ENCODE measurements at regions not wholly inside any gene's neighbourhood (a gene's known extent, or its start where the extent isn't known, plus 50 kb on each side); places are given as distances from the start of the nearest gene placed in this dataset.
"Not testable (repeated sequence)": the region's sequence is repeated elsewhere in the genome, so short reads cannot be mapped to it uniquely, and the experiment has no call there.

DNA sequence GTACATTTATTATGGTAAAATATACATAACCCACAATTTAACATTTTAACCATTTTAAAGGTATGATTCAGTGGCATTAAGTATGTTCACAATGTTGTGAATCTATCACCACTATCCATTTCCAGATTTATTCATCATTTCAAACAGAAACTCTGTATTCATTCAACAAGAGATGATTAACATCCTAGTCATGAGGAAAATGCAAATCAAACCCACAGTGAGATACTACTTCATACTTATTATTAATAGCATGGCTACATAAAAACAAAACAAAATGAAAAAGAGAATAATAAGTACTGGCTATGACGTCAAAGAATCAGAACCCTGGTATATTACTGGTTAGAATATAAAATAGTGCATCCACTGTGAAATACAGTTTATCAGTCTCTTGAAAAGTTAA is 386.6 kb upstream of the POM121L12 start:
- no peak for DNase-seq (ENCODE audit: low spot score)
- in situ Hi-C loops (cut with HindIII; ENCODE audit: low sequenced_read_pairs): no loop called here

GRCh38 chr7:52647046-52647445 is 388.4 kb upstream of the POM121L12 start:
- no peak for DNase-seq (ENCODE audit: low spot score)
- in situ Hi-C loops (cut with HindIII; ENCODE audit: low sequenced_read_pairs): no loop called here

GRCh38 chr7:52639981-52640380 is 395.5 kb upstream of the POM121L12 start:
- in situ Hi-C loops (cut with HindIII; ENCODE audit: low sequenced_read_pairs): no loop called here

DNA sequence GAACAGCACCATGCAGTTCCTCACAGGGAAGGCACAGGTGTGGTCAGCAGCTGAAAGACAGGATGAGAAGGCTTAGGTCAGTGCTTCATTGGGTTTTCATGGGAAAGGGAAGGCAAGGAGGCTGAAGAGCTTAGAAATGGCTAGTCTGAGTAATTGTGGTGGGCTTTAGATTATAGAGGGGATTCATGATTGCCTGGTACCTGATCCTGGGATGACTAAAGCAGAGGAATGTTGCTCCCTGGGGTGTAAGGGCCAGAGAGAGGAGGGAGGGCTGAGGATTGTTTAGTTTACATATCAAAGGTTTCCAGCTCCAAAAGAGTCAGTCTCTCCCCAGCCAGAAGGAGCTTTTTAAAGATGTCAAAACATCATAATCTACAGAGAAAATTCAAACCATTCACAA is 396.3 kb upstream of the POM121L12 start:
- no peak for DNase-seq (ENCODE audit: low spot score)
- in situ Hi-C loops (cut with HindIII; ENCODE audit: low sequenced_read_pairs): no loop called here

More at GRCh38 chr7:52639981-52640380, 395.5 kb upstream of the POM121L12 start:
- no peak for DNase-seq (ENCODE audit: low spot score)

DNA sequence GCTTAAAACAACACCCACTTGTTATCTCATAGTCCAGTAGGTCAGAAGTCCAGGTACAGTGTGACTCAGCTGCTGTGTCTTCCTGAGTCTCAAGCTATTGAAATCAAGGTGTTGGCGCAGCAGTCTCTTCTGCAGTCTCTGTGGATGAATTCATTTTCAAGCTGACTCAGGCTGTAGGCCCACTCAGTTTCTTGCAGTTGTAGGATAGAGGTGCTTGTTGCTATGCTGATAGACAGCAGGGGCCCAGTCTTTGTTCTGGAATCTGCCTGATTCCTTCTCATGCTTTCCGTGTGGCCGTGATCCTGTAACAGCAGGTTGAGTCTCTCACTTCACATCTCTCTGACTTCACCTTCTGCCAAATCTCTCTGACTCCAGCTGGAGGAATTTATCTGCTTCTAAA is 400.4 kb upstream of the POM121L12 start:
- no peak for DNase-seq (ENCODE audit: low spot score)

DNA sequence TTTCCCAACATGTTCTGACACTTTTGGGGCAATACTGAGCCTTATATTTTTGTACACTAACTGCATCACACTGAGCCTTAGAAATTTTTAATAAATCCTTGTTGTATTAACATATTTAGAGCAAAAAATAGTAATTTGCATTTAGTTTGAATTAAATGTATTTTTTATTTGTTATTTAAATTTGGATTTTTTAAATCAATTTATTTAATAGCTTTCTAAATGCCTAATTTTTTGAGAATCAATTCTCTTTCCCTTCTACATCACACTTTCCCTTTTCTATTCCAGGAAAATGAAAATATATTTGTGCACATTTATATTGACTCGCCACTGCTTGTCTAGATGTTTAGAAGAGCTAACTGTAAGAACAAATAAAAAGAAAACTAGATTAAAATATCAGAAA is 414.6 kb upstream of the POM121L12 start:
- no peak for DNase-seq (ENCODE audit: low spot score)
- in situ Hi-C loops (cut with HindIII; ENCODE audit: low sequenced_read_pairs): no loop called here

More for the DNA sequence above, 400.4 kb upstream of the POM121L12 start:
- in situ Hi-C loops (cut with HindIII; ENCODE audit: low sequenced_read_pairs): no loop called here

- in situ Hi-C loops (cut with HindIII; ENCODE audit: low sequenced_read_pairs): no loop called here
Measured at GRCh38 chr7:52616552-52616951, 418.9 kb upstream of the POM121L12 start.

DNA sequence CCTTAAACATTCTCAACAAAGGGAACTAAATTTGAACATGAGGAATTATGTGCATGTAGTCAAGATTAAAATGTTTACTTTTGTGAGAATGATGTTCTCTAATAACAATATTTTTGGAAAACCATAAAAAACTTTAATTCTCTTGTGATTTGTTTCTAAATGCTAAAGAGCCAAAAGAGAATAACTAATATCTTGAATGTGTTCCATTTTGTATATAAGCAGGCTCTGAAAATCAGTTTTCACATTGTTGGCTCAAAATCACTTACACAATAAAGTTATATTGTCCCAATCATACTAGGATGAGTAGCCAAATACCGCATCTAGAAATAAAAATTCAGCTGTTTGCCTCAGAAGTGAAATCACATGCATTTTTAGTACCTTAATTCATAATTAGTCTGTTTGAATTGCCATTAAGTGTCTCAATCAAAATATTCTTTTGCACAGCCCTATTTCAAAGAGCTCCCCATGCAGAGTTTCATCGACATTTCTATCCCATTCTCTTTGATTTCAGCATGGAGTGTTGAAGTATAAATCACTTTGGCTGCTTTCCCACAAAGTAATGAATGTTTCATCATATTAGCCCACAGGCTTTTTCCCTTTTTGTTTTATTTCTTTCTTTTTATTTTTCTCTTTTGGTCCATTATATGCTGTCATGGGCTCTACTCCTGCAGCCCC is 420.3 kb upstream of the POM121L12 start:
- in situ Hi-C loops (cut with HindIII; ENCODE audit: low sequenced_read_pairs): no loop called here
- no peak for DNase-seq (ENCODE audit: low spot score)

More at GRCh38 chr7:52616552-52616951, 418.9 kb upstream of the POM121L12 start:
- DNase-seq (ENCODE audit: low spot score): no peak

DNA sequence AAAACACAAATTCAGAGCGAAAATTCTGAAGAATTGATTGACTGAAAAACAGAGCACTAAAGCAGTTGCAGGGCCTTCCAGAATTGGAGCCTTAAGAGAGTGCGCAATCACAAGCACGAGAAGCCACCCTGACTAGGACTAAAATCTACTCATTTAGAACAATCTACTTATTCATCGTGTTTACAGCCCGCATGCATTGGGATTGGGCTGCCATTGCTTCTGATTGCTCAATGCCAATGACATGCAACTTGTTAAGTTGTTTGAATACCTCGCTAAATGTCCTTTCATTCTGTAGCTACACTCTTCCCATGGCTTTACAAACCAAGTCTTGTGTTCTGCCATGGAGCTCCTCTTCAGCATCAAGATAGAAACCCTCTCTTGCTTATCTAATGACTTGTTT is 425.9 kb upstream of the POM121L12 start:
- DNase-seq (ENCODE audit: low spot score): no peak
- in situ Hi-C loops (cut with HindIII; ENCODE audit: low sequenced_read_pairs): no loop called here

- in situ Hi-C loops (cut with HindIII; ENCODE audit: low sequenced_read_pairs): no loop called here
- DNase-seq (ENCODE audit: low spot score): no peak
Measured at GRCh38 chr7:52592698-52593097, 442.7 kb upstream of the POM121L12 start.

DNA sequence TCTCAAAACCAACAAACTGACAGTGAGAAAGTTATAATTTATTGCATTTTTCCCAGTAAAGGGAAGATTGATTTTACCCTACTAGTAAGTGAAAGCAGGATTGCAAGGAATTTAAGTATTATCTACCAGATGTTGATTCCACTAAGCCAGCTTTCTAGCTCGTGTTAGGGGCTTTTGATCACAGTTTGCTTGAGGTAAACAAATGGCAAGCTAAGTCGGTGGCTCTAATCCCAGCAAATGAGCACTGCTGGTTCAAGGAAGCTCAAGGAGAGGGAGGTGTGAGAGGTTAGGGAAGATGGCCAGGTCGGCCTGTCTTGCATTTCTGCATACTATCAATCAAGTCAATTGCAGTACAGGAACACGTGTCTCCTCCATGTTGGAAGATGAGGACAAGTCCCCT is 448.7 kb upstream of the POM121L12 start:
- in situ Hi-C loops (cut with HindIII; ENCODE audit: low sequenced_read_pairs): no loop called here
- DNase-seq (ENCODE audit: low spot score): no peak

- DNase-seq (ENCODE audit: low spot score): no peak
- in situ Hi-C loops (cut with HindIII; ENCODE audit: low sequenced_read_pairs): no loop called here
Measured at GRCh38 chr7:52584041-52584440, 451.4 kb upstream of the POM121L12 start.

DNA sequence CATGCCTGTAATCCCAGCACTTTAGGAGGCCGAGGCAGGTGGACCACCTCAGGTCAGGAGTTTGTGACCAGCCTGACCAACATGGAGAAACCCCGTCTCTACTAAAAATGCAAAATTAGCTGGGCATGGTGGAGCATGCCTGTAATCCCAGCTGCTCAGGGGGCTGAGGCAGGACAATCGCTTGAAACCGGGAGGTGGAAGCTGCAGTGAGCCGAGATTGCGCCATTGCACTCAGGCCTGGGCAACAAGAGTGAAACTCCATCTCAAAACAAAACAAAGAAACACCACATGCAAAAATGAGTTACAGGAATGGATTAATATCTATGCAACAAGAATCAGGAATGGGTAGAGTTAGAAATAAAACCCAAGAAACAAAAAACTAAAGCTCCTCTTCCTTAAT is 462.3 kb upstream of the POM121L12 start:
- DNase-seq (ENCODE audit: low spot score); in situ Hi-C loops (cut with HindIII; ENCODE audit: low sequenced_read_pairs): not testable (repeated sequence)

DNA sequence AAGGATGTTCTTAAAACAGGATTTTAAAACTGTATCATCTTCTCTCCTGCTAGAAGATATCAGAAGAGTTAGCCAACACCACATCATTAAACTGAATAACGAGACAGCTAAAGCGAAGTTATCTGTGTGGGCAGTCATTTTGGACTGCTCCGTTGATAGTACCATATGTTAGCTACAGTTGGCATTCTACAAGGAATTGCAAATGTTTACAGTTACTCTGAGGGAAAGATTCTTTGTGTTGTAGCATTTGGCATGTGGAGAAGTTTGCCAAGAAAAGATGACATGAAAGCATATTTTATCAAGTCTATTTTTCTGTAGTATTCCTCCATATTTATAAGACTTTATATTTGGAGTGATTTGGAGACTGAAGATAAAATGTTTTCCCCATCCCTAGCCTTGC is 464.4 kb upstream of the POM121L12 start:
- in situ Hi-C loops (cut with HindIII; ENCODE audit: low sequenced_read_pairs): no loop called here
- DNase-seq (ENCODE audit: low spot score): no peak

DNA sequence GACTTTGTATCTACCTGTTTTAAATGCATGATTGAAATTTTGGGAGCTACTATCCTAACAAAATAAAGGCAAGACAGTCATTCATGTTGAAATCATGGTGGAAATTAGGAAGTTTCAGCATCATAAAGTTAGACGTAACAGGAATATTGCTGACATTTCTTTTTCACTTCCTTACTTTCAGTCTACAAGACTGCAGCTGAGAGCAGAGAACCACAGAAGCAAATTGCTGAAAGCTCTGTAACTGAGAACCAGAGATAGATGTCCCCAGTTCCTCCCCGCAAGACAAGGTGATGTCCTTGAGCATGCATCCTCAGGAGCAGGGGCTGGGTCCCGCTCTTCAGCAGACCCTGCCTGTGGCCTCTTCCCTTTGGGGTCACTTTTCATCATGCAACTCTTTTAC is 466.3 kb upstream of the POM121L12 start:
- DNase-seq (ENCODE audit: low spot score): no peak
- in situ Hi-C loops (cut with HindIII; ENCODE audit: low sequenced_read_pairs): no loop called here

- in situ Hi-C loops (cut with HindIII; ENCODE audit: low sequenced_read_pairs): no loop called here
- no peak for DNase-seq (ENCODE audit: low spot score)
Measured at GRCh38 chr7:52565974-52566373, 469.5 kb upstream of the POM121L12 start.

DNA sequence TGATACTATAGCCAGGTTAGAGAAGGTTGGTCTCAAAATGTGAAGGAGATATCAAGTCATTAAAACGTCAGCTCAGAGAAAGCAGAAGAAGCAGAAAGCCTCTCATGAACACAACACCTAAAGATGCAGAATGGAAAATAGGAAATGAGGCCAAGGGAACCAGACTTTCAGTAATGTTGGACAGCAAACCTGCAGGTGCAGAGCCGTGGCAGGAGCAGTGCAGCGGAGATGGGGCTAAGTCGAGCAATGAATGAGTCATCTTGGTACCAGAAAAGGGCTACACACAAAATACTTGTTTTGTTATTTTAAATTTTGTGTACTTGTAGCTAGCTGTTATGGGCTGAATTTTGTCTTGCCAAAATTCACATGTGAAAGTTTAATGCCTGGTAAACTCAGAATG is 479.6 kb upstream of the POM121L12 start:
- DNase-seq (ENCODE audit: low spot score): no peak
- in situ Hi-C loops (cut with HindIII; ENCODE audit: low sequenced_read_pairs): no loop called here

- DNase-seq (ENCODE audit: low spot score): no peak
- in situ Hi-C loops (cut with HindIII; ENCODE audit: low sequenced_read_pairs): no loop called here
Measured at GRCh38 chr7:52547308-52547910, 488.0 kb upstream of the POM121L12 start.

DNA sequence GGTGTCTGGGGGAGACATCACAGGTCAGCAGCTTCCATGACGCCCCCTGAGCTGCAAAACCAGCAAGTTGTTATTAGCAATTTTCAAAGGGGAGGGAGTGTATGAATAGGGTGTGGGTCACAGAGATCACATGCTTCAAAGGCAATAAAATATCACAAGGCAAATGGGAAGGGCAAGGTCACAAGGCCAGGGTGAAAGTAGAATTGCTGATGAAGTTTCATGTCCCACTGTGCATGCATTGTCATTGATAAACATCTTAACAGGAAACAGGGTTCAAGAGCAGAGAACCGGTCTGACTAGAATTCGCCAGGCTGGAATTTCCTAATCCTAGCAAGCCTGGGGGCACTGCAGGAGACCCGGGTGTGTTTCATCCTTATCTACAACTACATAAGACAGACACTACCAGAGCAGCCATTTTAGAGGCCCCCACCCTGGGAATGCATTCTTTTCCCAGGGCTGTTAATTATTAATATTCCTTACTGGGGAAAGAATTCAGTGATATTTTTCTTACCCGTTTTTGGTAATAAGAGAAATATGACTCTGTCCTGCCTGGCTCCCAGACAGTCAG is 494.2 kb upstream of the POM121L12 start:
- in situ Hi-C loops (cut with HindIII; ENCODE audit: low sequenced_read_pairs); DNase-seq (ENCODE audit: low spot score): not testable (repeated sequence)

DNA sequence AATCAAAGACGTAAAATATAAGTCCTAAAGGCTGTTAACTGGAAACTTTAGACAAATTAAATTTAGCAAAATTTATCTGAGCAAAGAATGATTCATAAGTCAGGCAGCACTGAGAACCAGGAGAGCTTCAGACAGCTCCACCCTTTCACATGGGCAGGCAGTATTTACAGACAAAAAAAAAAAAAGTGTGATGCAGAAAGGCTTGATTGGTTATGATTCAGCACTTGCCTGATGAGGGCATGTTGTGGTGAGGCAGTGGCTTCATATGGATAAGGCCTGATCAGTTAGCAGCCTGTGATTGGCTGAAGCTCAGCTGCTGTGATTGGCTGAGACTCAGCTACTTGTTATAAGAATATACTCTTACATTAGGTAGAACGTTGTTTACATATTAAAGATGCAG is 495.4 kb upstream of the POM121L12 start:
- DNase-seq (ENCODE audit: low spot score): no peak
- in situ Hi-C loops (cut with HindIII; ENCODE audit: low sequenced_read_pairs): no loop called here

- in situ Hi-C loops (cut with HindIII; ENCODE audit: low sequenced_read_pairs): no loop called here
- no peak for DNase-seq (ENCODE audit: low spot score)
Measured at GRCh38 chr7:52539414-52539813, 496.0 kb upstream of the POM121L12 start.
